Upper lobe of left lung (tissue), 4 donors: ENCODE measurements at regions not wholly inside any gene's neighbourhood (a gene's known extent, or its start where the extent isn't known, plus 50 kb on each side); places are given as distances from the start of the nearest gene placed in this dataset.

Source experiments
- CTCF ChIP-seq, 6 experiments: fragments of 450-650 bp in 4 of 6; fragments of 200-600 bp in 2 of 6; sonication (generic) in 2 of 6; IDR thresholded peaks; one replicate each; pipeline ENCODE4 v1.5.1; 2016 to 2019; ENCODE audit warnings: antibody characterized with exemption in 6 of 6
- EP300 ChIP-seq, 4 donors: sonication (generic); formaldehyde crosslinking; IDR thresholded peaks; one replicate each; pipeline ENCODE4 v1.5.1; 2017; ENCODE audit warnings: antibody characterized with exemption in 4 of 4, control low read depth in 2 of 4
- POLR2A ChIP-seq, 4 donors: fragments of 450-650 bp; IDR thresholded peaks; one replicate each; pipeline ENCODE4 v1.5.1; 2016 to 2017; ENCODE audit warnings: antibody characterized with exemption in 4 of 4, mild to moderate bottlenecking in 2 of 4

- TF ChIP-seq EP300 (IDR thresholded peaks at IDR 0.05) (no peak), CTCF (IDR thresholded peaks at IDR 0.05) (no peak), POLR2A (IDR thresholded peaks at IDR 0.05) (no peak)
Observed at GRCh38 chr16:63216696-63217423, 1180.6 kb upstream of the CDH8 start.
